NCI-H2171 (cell line): ENCODE measurements at regions not wholly inside any gene's neighbourhood (a gene's known extent, or its start where the extent isn't known, plus 50 kb on each side); places are given as distances from the start of the nearest gene placed in this dataset.
A peak's percentile ranks its signal among the peaks of the same experiment; 100 is the strongest.
"Not testable (repeated sequence)": the region's sequence is repeated elsewhere in the genome, so short reads cannot be mapped to it uniquely, and the experiment has no call there.

Source experiments
- DNase-seq: peaks from one replicate; lab custom pipeline; 2025; lab: John Stamatoyannopoulos, UW

DNA sequence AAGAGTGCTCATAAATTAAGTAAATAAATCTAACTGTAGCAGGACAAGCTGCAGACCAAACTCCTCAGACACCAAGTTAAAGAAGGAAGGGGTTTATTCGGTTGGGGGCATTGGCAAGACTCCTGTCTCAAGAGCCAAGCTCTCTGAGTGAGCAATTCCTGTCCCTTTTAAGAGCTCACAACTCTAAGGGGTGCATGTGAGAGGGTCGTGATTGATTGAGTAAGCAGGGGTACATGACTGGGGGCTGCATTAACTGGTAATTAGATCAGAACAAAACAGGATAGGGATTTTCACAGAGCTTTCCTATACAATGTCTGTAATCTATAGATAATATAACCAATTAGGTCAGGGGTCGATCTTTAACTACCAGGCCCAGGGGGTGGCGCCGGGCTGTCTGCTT, 318.1 kb upstream of the TECRL start:
- DNase-seq = not testable (repeated sequence)

GRCh38 chr4:64724689-64725088, 315.4 kb upstream of the TECRL start:
- no peak for DNase-seq

DNA sequence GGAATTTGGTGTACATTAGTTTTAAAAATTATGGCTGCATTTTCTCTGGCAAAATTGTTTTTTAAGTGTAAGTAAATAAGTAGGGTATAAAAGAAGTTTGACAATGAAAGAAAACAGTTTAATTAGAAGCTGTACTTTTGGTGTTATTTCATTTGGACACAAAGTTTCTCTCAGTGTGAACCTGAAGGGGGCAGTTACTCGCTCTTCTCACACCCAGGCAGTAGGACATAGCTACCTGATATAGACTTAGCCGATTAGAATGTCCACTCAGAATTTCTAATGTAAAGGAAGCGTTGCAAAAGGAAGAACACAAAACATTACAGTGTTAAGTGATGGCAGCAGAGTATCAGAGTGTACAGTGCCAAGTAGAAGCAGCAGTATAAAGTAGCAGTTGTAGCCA, 311.9 kb upstream of the TECRL start:
- DNase-seq = no peak

DNA sequence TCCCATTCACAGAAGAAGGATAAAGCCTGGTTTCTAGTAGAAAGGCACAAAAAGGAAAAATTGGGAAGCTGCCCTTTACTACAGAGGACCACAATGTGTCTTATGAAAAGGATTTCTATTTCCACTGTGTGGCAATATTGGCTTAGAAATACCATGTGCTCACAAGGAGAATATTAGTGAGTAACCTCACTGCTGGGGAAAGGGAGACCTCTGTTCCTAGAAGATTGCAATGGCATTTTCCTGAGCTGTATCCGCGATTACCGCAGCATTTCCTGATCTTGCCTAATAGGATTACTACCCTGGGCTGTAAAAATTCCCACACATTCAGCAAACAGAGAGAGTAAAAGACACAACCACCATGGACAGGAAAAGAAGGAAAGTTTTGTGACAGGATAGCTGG, 308.8 kb upstream of the TECRL start:
- DNase-seq = no peak

DNA sequence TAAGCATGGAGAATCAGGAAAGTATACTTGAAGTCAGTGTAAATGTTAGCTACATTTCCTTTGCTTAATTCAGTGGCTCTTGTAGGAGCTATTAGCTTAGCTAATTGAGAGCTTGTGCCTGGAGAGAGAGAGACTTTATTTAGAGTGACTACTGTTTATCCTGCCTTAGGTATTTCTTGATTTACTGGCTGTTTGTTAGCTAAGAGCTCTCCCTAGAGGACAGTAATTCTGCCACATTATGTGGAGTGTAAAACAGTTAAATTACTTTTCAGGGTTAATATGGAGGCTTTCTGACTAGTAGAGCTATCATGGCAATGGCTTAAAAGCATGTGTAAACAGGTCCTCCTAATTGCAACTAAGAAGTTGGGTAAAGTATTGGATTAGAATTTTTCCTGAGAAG, 306.5 kb upstream of the TECRL start:
- DNase-seq = no peak

- DNase-seq = peak; percentile 2
Measured at GRCh38 chr4:64713256-64713840, 304.1 kb upstream of the TECRL start.

DNA sequence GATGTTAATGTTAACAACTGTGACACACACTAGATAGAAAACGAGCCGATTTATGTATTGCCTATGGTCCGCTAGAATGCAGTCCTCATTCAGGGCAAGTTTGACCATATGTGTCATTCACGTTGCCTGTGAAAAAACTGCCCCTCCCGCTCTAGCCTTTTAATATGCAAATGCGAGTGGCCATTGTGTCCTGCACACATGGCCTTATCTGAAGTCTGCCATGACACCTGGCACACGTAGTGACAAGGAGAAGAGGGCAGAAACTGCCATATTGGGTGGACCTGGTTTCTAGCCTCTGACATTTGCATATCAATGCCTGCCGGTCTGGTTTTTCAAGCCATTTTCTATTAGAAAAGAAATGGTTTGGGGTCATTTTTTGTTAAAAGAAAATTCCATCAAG, 303.3 kb upstream of the TECRL start:
- DNase-seq = no peak

GRCh38 chr4:64705989-64706388, 296.7 kb upstream of the TECRL start:
- DNase-seq = no peak

DNA sequence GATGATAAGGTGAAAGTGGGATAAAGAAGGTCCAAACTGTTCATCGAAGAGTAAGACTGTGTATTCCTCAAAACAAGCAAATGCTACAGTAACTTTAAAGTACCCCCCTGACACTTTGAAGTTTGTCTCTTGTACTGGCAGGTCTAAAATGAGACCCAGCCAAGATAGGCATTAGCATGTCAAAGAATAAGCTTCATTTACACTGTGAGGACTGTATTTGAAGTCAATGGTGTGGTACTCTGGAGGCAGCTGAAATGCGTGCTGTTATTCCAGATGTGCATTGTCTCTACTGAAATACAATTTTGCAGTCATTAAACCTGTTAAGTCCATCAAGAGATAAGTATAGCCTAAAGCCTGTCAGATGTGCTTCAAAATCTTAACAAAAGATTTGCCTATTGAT, 288.9 kb upstream of the TECRL start:
- DNase-seq = no peak

DNA sequence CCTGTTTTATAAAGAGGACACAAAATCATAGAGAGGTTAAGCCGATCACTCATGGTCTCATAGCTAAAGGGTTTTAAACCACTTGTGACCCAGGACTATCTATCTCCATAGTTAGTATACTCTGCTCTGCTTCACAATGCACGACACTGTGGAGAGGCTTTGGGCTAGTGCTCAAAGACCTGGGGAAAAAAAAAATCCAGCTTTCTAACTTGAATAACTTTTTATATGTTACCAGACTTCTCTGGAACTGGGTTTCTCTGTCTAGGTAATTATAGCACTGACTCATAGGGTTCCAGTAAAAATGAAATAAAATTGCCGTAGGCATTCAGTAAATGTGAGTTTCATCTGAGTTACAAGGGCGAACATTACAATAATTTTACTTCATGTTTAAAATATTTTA, 273.7 kb upstream of the TECRL start:
- DNase-seq = no peak

DNA sequence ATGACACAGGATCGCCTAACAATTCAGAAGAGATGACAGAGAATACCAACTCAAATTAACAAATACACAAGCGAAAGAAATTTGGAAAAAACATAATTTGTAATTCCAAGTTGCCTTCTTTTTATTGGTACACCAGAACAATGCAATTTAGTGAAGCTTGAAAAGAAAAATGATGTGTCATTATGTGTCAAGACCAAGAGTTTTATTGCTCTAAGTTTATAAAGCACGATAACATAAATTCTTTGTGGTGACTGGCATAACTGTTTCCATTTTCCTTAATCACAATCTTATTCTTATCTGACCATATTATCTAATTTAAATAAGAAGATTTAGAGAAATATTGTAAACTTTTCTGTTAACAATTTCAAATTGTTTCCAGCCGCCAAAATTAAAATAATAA, 273.2 kb upstream of the TECRL start:
- no peak for DNase-seq

DNA sequence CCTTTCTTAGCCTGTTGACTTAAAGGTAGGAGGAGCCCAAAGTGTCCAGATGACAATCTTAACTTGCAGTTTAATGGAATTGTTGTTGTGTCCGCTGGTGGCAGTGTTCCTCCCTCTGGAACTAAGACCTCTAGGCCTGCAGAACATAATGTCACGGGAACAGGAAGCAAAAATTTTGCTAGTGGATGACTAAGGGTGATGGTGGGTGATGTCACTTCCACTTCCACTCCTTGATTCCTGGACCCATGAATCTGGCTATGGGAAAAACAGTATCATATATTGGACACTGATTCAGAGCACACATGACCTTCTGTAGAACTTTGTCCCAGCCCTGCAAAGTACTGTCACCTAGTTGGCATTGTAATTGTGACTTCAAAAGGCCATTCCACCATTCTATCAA, 263.9 kb upstream of the TECRL start:
- not testable (repeated sequence) for DNase-seq

GRCh38 chr4:64670647-64671046, 261.4 kb upstream of the TECRL start:
- no peak for DNase-seq

GRCh38 chr4:64643841-64644240, 234.6 kb upstream of the TECRL start:
- no peak for DNase-seq

DNA sequence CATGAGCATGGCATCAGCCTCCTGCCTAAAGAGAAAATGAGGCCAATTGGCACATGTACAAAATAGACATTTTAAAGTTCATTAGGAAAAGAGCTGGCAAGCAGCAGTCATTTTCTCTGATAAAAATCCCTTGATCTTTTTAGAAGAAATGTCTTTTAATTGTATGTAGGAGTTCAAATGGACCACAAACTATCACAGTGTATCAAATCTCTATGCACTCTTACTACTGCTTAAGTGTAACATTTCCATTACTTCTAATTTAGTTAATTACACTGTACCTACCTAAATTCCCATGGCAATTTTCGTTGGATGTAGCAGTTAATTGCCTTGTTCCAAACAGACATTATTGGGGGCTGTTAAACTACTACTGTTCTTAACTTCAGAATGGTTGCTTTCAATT, 233.7 kb upstream of the TECRL start:
- DNase-seq = no peak

- not testable (repeated sequence) for DNase-seq
Measured at GRCh38 chr4:64640402-64640801, 231.2 kb upstream of the TECRL start.

GRCh38 chr4:64625438-64625837, 216.2 kb upstream of the TECRL start:
- no peak for DNase-seq

DNA sequence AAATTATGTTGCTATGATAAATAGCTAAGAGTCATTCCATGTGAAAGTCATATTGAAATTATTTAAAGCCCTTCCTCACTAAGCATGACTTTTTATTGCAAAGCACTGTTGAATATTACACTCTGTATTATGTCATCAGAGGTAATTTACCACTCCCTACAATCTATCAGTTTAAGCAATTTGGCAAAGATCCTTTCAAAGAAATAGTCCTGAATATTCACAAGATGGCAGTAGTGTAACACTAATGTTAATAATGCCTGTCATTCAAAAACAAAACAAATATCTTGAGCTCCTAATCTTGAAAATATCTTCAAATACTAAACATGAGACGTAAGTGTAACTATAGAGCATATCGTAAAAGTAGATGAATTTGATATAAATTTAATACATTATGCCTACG, 208.6 kb upstream of the TECRL start:
- DNase-seq = peak; percentile 1

GRCh38 chr4:64614276-64614675, 205.0 kb upstream of the TECRL start:
- no peak for DNase-seq

DNA sequence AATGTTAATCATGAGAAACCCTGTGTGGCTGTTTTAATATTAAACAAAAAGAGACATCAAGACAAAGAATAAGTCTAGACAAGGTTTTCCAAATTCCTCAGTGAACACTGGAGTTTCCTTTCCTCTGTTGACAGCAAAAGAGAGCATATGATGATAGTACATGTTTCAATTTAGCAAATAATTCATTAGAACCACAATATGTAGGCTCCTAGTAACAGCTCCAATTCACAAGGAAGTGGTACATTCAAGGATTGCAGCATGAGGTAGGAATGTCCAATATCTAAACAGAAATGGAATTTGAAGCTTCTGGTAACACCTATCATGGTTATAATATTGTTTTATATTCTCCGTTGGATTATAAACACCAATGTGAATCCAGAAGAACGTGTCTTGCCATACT, 203.8 kb upstream of the TECRL start:
- DNase-seq = no peak

DNA sequence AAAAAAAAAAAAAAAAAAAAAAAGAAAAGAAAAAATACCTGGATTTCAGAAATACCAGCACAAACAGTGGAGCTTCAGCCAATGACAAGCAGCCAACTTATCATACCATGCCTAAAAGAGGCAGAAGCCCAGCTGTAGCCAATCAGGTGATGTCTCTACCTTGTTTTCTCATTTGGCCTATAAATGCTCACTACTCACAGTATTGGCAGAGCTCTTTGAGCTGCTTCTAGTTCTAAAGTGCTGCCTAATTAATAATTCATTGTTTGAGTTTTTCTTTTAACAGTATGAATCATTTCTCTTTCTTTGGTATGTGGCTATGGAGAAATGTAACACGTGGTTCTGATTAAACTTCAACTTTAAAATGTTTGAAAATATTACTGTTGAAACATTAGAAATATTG, 188.8 kb upstream of the TECRL start:
- DNase-seq = no peak

- no peak for DNase-seq
Measured at GRCh38 chr4:64594723-64595122, 185.5 kb upstream of the TECRL start.

- no peak for DNase-seq
Measured at GRCh38 chr4:64588507-64588906, 179.3 kb upstream of the TECRL start.

- peak; percentile 12 for DNase-seq
Measured at GRCh38 chr4:64584981-64585557, 175.8 kb upstream of the TECRL start.
